ENCODE measurements at regions not wholly inside any gene's neighbourhood (a gene's known extent, or its start where the extent isn't known, plus 50 kb on each side); places are given as distances from the start of the nearest gene placed in this dataset.
"Not testable (repeated sequence)": the region's sequence is repeated elsewhere in the genome, so short reads cannot be mapped to it uniquely, and the experiment has no call there.

DNA sequence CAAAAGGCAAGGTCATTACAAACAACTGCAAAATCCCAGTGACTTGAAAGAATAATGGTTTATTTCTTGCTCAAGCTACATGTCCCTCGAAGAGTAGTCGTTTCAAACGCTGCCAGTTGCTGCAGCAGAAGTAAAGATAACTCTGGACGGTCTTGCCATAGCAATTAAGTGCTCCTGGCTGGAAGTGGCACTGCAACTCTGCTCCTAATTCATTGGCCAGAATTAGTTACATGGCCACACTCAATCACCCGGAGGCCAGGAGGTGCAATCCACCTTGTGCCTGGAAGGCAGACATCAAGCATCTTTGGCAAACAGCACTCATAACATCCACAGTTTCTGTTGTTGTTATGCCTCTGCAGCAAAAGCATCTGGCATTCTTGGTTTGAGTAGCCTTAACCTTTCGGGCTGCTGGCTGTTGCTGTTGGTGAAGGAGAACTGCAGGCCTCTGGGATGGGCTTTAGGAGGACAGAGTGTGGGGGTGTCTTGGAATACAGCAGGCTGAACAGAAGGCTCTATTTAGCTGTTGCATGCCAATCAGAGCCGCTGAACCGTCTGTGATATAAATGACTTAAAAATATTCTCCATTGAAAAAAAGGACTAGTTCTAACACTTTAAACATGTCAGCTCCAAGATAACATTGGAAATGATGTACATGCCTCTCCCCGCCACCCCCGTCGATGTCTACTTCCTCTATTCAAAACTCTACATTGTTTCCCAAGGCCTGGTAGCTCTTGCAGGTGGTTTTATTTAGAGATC, 123.5 kb upstream of the DYRK2 start:
- DNase-seq (ENCODE audit: extremely low spot score, insufficient read length, low read depth) (no peak), FAIRE-seq (no peak)

DNA sequence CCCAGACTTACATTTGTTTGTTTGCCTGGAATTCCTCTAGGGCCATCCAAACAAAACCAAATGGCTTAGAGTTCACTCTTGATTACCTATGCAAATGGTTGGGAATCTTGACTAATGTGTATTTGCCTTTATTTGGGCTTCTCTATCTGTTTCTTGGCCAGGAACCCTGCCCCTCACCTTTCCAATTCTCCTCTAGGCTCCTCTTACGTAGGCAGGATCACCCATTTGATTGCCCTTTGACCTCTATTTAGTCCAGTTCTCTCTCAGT, 123.0 kb upstream of the DYRK2 start:
- FAIRE-seq (no peak), DNase-seq (ENCODE audit: extremely low spot score, insufficient read length, low read depth) (no peak)

DNA sequence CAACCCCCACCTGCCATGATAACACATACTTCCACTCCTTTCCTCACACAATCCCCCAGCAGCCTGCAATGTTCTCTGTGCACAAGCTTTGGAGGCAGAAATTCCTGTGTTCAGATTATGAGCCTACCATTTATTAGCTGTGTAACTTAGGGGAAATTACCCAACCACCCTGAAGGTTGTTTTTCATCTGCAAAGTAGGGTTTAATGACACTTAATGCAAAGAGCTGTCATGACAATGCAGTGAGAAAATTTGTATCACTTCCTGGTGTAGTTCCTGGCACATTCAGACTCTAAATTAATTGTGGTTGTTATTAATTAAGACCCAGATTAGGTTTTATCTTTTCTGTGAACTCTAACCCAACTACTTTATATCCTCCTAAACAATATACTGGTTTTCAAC, 122.4 kb upstream of the DYRK2 start:
- DNase-seq (ENCODE audit: extremely low spot score, insufficient read length, low read depth) (no peak), FAIRE-seq (no peak)

DNA sequence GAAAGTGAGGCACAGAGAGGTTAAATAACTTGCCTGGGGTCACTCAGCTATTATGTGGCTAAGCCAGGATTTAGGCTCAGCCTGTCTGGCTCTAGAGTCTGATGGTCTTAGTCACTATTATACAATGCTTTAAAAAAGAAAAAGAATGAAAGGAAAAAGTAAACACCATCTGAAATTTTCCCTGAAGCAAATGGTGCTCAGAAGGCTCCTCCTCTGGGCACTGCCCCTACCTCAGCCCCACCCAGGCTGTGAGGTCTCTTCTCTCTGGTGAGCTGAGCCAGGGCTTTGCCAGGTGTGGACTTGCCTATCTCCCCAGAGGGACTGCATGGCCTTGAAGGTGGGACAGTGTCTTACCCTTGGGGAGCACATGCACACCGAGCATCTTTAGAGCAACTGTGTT, 117.5 kb upstream of the DYRK2 start:
- FAIRE-seq (no peak), DNase-seq (ENCODE audit: extremely low spot score, insufficient read length, low read depth) (no peak)

DNA sequence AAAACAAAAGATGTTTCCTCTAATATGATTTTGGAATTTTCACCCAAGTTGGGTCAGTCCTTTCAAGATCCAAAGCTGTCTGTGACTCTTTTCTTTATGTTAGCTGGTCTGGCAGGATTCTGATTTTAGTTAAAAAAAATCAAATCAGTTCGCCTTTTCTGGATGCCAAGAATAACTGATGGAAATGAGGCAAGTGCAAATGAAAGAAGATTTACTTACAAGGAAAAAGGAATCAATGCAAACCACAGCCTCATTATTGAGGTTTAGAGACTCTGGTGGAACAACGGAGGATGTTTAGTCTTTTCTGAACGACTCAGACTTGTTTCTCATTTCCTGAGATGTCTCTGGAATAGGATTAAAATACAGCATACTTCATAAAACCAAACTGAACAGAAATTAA, 117.0 kb upstream of the DYRK2 start:
- no peak for DNase-seq (ENCODE audit: extremely low spot score, insufficient read length, low read depth)
- FAIRE-seq = no peak

DNA sequence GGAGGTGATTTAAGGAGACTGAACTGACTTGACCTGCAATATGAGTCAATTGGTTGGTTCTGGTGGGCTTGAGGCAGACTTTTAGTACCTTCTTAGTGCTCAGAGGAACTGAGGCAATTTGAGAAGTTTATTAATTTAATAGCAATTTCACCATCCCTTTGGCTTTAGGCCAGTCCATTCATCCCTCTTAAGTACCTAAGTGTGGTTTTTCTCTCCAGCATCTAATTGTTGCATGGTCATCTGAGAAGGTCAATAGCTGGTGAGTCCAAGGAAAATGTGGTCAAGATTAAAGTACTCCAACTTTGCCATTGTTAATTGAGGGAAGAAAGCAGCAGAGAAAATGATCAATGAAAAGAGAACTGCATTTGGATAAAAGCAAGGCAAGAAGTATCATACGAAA, 115.4 kb upstream of the DYRK2 start:
- no peak for FAIRE-seq
- no peak for DNase-seq (ENCODE audit: extremely low spot score, insufficient read length, low read depth)

DNA sequence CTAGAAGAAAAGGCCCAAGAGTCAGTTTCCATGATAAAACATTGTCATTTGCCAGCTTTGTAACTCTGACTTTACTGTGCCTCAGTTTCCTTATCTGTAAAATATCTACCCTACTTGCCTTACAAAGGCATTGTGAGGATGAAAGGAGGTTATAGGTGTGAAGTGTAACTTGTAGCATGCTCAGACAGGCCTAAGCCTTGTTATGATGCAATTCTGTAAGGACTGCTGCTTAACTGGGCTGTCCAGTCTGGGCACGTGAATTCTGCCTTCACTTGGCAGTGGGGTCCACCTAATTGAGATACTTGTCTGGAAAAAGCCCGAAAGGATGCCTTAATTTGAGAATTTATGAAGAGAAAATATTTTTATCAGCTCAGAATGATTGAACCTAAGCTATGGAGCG, 114.5 kb upstream of the DYRK2 start:
- DNase-seq (ENCODE audit: extremely low spot score, insufficient read length, low read depth) (no peak), FAIRE-seq (no peak)

DNA sequence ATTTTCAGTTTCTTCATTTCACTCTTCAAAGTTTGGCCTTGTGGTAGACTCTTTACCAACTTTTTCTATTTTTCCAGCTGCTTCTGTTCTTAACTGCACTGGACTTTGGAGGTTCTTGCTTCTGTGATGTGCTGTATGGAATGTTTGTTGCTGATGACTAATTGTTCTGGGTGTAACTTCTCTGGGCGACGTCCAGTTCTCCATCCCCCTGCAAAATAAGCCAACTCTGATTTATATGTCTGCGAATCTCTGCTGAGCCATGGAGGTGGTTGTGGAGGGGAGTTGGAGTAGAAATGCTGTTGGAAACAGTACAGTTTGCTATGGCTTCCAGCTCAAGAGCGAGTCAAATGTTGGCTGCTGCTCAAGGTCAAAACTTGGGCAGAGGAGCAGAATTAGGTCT, 113.9 kb upstream of the DYRK2 start:
- FAIRE-seq (no peak), DNase-seq (ENCODE audit: extremely low spot score, insufficient read length, low read depth) (no peak)

DNA sequence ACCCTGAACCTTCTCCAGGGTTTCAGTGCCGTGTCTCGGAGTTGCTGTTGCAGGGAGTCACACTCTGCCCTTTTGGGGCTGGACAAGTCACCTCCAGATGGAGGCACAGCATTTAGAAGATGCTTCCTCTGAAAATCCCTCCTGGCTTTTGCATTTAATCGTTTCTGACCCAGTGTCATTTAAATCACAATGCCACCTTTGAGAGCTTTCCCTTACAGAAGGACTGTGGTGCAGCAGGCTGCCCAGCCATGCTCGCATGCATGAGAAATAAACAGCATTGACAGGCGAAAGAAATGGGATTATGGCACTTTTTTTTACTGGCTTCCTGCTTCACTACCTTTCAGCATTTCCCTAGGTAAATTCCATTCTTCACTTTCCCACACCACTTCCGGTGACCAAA, 113.4 kb upstream of the DYRK2 start:
- FAIRE-seq (no peak), DNase-seq (ENCODE audit: extremely low spot score, insufficient read length, low read depth) (no peak)

DNA sequence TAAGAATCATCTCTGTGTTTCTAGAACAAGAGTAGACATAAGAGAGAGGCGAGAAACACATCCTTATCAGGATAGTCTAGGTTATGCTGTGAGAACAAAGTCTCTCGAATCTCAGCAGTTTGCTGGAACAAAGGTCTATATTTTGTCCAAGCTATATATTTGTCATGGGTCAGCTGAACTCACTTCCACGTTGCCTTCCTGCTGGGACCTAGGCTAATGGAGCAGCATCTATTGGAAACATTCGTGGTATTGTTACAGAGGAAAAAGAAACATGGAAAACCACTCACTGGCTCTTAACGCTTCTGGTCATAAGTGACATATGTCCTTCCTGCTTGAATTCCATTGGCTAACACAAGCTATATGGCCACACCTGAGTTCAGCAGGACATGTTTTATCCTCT, 112.6 kb upstream of the DYRK2 start:
- FAIRE-seq (no peak), DNase-seq (ENCODE audit: extremely low spot score, insufficient read length, low read depth) (no peak)

DNA sequence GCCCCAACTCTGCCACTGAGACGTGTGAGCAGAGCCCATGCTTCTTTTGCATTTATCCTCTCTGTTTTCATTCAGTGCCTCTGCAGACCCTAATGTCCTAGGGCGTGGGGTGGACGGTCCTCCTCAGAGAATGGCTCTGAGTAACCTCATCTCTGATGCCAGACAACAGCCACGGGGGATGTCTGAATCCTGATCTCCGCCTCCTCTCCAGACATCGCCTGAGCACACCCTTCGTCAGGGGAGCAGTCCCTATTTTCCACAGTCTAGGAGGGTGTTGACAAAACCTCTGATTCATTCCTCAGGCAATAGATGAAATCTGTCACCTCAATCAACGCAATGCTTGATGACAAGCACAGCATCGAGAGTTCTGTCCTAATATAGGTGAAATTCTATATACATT, 109.2 kb upstream of the DYRK2 start:
- DNase-seq (ENCODE audit: extremely low spot score, insufficient read length, low read depth) = no peak
- FAIRE-seq = no peak

DNA sequence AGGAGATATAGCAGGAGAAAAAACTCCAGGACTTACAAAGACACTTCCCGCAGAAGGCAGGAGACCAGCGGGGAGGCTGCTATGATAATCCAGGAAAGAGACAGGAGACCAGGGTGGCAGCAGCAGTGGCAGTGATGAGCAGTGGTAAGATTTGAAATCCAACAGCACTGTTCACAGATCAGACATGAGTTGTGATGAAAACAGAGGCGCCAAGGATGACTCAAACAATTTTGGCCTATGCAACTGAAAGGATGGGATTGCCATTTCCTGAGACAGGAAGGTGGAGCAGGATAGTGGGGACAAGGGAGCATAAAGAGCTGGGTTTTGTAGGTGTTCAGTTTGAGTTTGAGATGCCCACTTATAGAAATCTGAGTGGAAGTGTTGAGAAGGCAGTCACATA, 108.6 kb upstream of the DYRK2 start:
- DNase-seq (ENCODE audit: extremely low spot score, insufficient read length, low read depth) (no peak), FAIRE-seq (no peak)

DNA sequence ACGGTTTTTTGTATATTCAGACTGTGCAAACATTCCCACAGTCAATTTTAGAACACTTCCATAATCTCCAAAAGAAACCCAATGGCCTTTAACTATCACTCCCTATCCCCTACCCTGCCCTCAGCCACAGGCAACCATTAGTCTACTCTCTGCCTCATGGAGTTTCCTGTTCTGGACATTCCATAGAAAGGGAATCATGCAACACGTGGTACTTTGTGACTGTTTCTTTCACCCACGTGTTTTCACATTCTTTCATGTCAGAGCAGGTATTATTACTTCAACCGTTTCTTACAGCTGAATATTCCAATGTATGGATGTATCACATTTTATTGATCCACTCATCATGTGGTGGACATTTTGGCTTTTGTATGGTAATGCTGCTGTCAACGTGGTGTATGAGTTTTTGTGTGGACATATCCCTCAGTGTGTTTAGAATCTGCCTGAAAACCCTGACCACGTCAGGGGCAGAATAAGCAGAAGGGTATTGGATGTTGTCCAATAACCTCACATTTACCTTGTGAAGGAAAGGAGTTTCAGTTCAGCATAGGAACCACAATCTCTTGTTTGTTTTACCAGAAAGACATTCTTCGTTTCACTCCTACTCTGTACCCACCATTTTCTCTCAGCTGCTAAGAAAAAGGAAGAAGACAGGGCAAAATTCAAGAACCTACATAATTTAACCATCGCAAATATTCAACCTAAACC, 107.5 kb upstream of the DYRK2 start:
- FAIRE-seq (no peak), DNase-seq (ENCODE audit: extremely low spot score, insufficient read length, low read depth) (no peak)

DNA sequence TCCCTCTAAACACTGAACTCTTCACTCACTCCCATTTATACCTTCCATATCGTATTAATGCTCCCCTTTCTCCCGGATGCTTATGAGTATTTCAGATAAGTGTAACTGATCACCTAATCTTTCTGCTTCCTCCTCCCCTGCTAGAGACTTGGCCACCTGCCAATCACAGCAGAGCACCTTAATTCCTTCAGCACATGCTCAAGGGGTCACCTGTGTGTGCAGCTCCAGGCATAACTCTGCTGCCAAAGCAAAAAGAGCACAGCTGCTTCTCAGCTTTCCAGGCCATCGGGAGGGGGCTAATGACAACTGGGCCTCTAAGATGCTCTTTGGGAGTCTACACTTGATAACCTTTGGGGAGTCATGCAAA, 106.9 kb upstream of the DYRK2 start:
- FAIRE-seq (no peak), DNase-seq (ENCODE audit: extremely low spot score, insufficient read length, low read depth) (no peak)

DNA sequence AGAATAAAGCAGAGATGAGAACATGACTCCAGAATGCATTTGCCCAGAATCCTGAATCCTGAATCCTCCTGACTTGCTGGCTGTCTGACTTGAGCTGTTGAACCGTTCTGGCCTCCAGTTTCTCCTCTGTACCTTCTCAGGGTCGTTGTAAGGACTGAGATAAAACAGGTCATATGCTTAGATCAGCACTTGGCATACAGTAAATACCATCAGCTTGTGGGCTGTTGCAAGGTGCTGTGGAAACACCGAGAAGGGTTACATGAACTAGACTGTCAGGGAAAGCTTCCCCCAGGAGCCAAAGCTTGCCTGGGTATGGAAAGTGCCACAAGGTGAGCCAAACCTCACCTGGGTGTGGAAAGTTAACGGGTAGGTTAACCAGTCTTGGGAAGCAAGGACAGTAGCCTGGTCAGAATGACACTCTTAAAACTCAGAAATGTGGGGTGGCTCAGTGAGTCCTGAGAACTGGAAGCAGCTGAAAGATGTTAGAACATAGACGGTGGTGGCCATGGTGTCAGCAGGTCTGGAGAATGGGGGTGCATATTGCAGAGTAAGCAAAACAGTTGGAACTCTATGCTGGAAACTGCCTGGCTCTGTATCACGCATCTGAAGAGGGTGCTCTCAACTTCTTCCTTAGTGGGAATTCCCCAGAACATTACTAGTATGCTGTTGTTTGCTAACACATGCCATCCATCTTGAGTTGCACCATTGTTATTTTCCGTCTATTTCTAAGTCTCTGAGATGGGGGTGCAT, 105.3 kb upstream of the DYRK2 start:
- FAIRE-seq (no peak), DNase-seq (ENCODE audit: extremely low spot score, insufficient read length, low read depth) (no peak)

DNA sequence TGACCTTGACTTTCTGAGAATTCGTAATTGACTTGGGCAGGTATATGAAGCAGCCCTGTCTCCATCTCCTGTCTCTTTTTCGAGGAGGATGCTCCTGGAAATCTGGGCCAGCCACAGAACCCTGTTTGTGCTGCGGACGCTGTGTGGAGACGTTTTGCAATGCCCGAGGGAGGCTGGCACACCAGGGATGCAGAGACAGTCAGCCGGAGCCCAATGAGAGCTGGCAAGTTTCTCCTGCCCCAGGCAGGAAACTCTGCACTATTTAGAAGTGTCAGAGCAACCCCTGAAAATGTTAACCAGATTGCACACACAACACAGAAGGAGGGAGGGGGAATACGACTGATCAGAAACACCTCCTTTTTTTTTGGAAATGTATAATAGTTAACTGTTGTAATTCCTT, 103.2 kb upstream of the DYRK2 start:
- FAIRE-seq (no peak), DNase-seq (ENCODE audit: extremely low spot score, insufficient read length, low read depth) (no peak)

DNA sequence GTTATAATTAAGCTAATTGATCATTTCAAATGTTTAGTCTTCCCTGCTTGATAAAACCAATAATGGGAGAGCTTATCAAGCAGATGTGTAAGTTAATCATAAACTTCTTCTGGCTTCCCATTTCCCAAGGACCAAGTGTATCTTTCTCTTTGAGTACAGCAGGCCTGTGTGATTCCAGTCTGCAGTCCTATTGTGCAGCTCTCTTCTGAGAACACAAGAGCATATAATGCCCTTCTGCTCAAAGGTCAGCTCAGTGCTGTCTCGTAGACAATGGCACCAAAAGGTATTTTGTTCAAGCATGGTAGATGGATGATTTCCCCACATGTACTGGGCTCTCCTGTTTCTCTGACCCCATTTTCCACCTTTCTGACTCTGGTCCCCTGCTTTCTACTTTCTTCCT, 101.8 kb upstream of the DYRK2 start:
- FAIRE-seq (no peak), DNase-seq (ENCODE audit: extremely low spot score, insufficient read length, low read depth) (no peak)

DNA sequence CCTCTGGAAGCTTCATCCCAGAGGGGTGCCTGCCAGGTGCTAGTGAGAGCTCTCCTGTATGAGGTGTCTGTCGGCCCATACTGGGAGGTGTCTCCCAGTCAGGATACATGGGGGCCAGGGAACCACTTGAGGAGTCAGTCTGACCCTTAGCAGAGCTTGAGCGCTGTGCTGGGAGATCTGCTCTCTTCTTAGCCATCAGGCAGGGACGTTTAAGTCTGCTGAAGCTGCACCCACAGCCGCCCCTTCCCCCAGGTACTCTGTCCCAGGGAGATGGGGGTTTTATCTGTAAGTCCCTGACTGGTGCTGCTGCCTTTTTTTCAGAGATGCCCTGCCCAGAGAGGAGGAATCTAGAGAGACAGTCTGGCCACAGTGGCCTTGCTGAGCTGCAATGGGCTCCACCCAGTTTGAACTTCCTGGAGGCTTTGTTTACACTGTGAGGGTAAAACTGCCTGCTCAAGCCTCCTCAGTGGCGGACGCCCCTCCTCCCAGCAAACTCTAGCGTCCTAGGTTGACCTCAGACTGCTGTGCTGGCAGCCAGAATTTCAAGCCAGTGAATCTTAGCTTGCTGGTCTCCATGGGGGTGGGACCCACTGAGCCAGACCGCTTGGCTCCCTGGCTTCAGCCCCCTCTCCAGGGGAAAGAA, 93.3 kb upstream of the DYRK2 start:
- DNase-seq (ENCODE audit: extremely low spot score, insufficient read length, low read depth); FAIRE-seq: not testable (repeated sequence)

DNA sequence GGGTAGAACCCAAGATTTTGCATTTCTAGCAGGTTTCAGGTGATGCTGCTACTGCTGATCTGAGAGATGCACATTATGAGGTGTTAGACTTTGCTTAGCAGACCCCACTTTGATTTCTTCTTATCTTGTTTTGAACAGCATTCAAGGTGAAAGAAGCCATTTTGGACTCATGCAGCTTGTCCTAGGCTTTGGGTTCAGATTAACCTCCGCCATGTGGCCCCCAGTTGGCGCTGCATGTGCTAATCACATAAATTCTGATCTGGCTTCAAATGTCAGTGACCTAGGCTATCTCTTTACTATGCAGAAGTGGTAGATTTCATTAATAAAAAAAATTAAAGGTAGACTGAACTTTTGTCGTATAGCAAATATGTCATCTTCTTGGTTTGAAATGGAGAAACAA, 89.8 kb upstream of the DYRK2 start:
- FAIRE-seq (no peak), DNase-seq (ENCODE audit: extremely low spot score, insufficient read length, low read depth) (no peak)

DNA sequence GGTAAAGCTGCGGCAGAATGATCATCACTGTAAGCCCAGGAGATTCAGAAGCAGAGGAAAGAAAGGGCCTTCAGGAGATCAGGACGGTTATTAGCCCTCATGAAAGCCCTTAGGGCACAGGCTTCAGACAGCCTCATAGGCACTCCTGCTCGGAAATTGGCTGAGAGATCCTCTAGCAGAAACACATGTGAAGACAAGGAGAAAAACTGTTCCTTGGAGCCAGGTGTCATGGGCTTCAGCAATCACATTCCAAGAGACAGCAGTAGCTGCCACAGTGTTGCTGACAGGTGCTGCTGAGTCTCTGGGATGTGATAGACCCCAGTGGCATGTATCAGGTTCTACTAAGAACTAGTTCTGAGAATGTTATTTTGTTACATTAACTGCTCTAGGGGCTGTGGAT, 88.8 kb upstream of the DYRK2 start:
- no peak for DNase-seq (ENCODE audit: extremely low spot score, insufficient read length, low read depth)
- no peak for FAIRE-seq
